HG03520 (cell line): ENCODE measurements at regions not wholly inside any gene's neighbourhood (a gene's known extent, or its start where the extent isn't known, plus 50 kb on each side); places are given as distances from the start of the nearest gene placed in this dataset.
"Not testable (repeated sequence)": the region's sequence is repeated elsewhere in the genome, so short reads cannot be mapped to it uniquely, and the experiment has no call there.

ENCODE experiments used
- ATAC-seq: cut with Tn5 transposase; IDR thresholded peaks from one replicate; pipeline ENCODE4 v1.9.1; 2021; ENCODE audit warnings: mild to moderate bottlenecking, moderate library complexity; ENCODE audit not compliant: unreplicated experiment

DNA sequence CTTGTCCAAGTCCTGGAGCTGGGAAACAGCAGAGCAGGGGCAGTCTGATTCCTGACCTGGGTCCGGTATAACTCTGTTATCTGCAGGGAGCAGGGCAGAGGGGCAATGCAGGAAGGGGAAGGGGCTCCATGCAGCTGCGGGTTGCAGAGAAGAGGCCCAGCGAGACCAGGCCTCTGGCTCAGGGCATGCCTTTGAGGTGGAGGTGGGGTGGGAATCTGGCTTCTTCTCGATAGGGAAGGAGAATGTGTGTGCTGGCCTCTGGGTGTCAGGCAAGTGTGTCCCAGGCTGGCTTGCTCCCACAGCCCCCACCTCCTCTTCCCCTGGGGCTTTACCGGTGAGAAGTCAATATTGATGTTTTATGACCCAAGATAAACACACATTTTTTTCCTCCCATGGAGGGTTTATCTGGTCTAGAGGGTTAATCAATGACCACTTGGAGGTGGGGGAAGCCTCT is 187.1 kb upstream of the HAAO start:
- no peak for ATAC-seq

DNA sequence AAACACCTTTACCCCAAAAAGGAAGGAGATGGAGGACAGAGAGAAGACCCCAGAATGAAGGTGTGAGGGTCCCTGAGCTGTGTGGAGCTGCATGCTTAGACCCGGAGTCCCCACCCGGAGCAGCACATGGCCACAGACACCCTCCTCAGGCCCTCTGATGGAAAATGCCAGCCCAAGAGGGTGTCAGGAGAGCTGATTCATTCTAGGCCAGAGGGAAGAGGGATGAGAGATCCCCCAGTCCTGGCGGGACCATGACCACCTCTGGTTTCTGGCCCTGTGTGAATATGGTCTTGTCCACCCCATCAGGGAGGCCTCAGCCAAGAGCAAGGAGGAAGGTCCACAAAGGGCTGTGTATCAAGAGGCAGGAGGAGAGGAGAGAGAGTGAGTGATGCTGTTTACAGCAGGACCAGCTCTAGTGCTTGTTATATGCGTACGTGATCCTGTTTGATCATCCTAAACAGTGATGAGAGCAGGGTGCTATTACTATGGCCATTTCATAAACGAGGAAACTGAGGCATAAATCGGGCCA is 186.6 kb upstream of the HAAO start:
- no peak for ATAC-seq

DNA sequence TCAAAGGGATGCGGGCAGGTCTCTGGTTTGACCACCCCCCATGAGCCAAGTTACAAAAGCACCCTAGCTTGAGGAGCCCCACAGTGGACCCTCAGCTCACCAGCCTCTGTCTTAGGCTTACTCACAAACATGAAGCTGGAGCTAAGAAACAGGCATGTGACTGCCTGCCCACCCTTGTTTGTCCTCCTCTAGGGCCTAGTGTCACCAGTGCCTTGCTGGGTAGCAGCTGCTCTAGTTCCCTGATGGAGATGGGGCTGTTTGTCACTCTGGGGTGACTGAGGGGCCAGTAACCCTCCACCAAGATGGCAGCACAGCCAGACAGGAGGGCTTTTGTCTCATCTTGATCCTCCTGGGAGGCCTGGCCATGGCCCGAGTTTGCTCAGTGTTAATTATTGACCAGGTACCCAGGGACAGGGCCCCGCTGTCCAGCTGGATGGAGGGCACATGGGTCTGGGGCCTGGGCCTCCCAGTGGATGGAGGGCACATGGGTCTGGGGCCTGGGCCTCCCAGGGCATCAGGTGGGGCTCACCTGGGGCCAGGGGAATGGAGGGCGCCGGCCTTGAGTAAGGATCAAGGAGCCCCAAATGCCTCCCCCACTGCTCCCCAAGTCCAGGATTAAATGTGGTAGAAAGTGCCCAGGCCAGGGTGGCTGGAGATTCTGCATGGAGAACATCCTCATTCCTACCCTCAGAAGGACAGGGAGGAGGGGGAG is 185.9 kb upstream of the HAAO start:
- no peak for ATAC-seq

DNA sequence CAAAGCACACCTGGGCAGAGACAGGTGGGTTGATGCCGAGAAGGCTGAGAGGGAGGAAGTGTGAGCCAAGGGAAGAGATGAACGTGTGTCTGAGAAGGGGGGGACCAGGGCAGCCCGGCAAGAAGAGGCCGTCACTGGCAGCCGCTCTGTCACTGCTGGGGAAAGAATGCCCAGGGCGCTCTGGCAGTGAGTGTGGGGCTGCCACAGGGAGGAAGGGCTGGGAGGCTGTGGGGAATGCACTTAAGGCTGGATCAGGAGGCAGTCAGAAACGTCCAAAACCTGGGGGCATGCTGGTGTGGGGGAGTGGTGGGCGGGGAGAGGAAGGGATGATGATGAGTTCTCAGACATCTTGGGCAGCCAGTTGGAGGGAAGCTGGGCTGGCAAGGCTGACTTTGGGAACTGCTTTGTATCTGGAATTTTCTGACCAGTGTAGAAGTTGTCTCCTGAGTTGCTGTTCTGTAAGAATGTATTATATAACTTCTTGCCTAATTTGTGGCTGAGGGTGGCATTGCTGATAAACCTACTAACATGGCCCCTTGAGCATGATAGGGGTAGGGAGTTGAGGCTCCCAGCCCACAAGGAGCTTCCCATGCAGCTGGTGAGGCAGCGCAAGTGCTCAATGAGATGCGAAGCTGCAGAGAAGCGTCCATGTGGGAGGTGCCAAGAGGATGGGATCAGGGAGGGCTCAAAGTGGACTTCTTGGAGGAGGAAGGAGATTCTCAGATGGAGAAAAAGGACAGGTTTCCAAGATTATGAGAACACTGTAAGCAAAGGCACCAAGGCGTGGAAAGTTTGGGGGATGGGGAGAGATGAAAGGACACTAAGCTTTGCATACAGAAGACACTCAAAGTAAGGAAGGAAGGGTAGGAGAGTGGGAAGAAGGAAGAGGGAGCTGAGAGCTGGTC is 185.1 kb upstream of the HAAO start:
- no peak for ATAC-seq

DNA sequence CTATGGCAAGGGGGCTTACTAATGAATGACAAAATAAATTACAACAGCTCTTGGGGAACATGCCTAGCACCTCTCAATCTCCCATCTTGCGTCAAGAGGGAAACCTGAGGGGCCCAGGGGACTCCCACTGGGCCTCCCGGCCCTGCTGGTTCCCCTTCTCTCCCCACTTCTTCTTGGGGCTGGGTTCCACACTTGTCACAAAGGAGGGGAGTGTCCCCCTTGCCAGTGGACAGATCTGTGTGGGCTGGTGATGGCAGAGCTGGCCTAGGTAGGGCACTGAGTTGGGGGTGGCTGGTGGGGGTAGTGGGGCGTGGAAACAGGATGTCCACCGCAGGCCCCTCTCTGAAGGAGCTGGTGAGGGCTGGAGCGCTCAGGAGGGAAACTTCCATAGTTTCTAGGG is 184.0 kb upstream of the HAAO start:
- ATAC-seq = no peak

- no peak for ATAC-seq
Measured at GRCh38 chr2:42974721-42975717, 182.6 kb upstream of the HAAO start.

- no peak for ATAC-seq
Measured at GRCh38 chr2:42974169-42974720, 181.9 kb upstream of the HAAO start.

GRCh38 chr2:42973726-42974125 is 181.3 kb upstream of the HAAO start:
- no peak for ATAC-seq

- ATAC-seq = not testable (repeated sequence)
Measured at GRCh38 chr2:42972933-42973516, 180.6 kb upstream of the HAAO start.

DNA sequence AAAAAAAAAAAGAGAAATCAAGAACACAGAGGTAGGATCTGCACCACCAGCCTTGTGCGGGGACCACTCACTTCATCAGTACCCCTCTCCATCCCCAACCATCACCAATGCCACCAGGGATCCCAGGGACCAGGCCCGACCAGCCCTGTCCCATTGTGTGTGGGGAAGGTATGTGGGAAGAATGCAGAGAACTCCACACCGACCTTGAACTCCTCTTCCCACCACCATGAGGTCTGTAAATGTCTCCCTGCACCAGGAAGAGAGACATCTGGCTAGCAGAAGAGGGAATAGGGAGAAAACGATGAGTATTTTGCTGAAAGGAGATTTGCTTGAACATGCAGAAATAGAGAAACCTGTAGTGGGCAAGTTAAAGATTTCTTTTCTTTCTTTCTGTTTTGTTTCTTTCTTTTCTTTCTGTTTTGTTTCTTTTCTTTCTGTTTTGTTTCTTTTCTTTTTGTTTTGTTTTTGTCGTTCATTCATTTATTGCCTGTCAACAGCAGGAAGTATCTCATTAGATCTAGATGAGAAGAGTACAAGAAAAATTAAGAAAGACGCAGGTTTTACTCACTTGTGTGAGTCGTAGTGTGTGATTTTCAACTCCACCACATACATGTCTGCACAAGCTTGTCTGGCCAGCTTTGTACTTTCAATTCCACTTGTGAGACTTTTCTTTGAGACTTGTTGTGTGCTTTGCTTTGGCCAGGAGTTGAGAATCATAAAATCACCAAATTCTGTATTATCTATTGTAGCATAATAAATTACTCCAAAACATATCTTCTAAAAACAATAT is 179.8 kb upstream of the HAAO start:
- ATAC-seq = no peak

- ATAC-seq = no peak
Measured at GRCh38 chr2:42971381-42971780, 179.0 kb upstream of the HAAO start.

GRCh38 chr2:42970151-42970550 is 177.8 kb upstream of the HAAO start:
- ATAC-seq = no peak

- no peak for ATAC-seq
Measured at GRCh38 chr2:42969231-42970150, 177.1 kb upstream of the HAAO start.

- no peak for ATAC-seq
Measured at GRCh38 chr2:42967959-42968674, 175.7 kb upstream of the HAAO start.

DNA sequence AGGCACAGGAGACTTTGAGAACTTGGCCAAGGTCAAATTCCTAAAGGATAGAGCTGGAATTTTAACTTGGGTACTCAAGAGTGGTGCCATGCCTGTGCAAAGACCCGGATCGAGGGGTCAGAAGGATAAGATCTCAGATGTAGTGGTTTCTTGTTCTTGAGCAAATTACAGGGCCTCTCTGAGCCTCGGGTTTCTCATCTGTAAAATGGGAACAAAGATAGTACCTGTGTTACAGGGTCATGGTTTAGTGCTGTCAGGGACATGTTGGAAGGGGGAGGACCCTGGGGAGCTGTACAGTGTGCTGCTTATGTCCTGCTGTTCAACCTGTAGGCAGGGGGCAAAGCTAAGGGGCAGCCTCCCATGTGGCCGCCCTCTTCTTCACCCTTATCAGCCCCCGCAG is 173.5 kb upstream of the HAAO start:
- ATAC-seq = no peak

DNA sequence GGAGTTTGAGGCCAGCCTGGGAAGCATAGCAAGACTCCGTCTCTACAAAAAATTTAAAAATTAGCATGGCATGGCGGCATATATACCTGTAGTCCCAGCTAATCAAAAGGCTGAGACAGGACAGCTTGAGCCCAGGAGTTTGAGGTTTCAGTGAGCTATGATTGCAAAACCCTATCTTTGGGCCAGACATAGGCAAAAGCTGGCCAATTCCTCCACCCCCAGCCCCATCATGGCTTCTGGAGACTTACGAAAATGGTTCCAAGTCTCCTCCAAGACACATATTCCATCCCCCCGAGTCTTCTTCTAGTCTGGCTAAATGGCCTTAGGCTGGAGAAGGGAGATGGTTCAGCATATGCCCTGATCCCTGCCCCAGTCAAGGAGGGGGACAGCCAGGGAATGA is 172.8 kb upstream of the HAAO start:
- ATAC-seq = no peak

GRCh38 chr2:42964439-42965083 is 172.2 kb upstream of the HAAO start:
- ATAC-seq = no peak
